ENCODE measurements at regions not wholly inside any gene's neighbourhood (a gene's known extent, or its start where the extent isn't known, plus 50 kb on each side); places are given as distances from the start of the nearest gene placed in this dataset.

GRCh38 chr16:82567175-82567574, 59.6 kb upstream of the CDH13 start:
- no peak for DNase-seq (ENCODE audit: low read depth in 1 of 2, low spot score in 1 of 2)

GRCh38 chr16:82563401-82563800, 63.4 kb upstream of the CDH13 start:
- DNase-seq (ENCODE audit: low read depth in 1 of 2, low spot score in 1 of 2) = no peak

- no peak for DNase-seq (ENCODE audit: low read depth in 1 of 2, low spot score in 1 of 2)
These were observed 64.5 kb upstream of the CDH13 start for GRCh38 chr16:82562183-82562683.

GRCh38 chr16:82560805-82561325, 65.9 kb upstream of the CDH13 start:
- no peak for DNase-seq (ENCODE audit: low read depth in 1 of 2, low spot score in 1 of 2)

- DNase-seq (ENCODE audit: low read depth in 1 of 2, low spot score in 1 of 2) = no peak
These were observed 82.2 kb upstream of the CDH13 start for GRCh38 chr16:82544378-82545160.

- DNase-seq (ENCODE audit: low read depth in 1 of 2, low spot score in 1 of 2) = no peak
These were observed 84.1 kb upstream of the CDH13 start for GRCh38 chr16:82542714-82543113.

- no peak for DNase-seq (ENCODE audit: low read depth in 1 of 2, low spot score in 1 of 2)
These were observed 85.7 kb upstream of the CDH13 start for GRCh38 chr16:82541103-82541502.

GRCh38 chr16:82535764-82536163, 91.0 kb upstream of the CDH13 start:
- DNase-seq (ENCODE audit: low read depth in 1 of 2, low spot score in 1 of 2) = no peak

GRCh38 chr16:82535262-82535661, 91.5 kb upstream of the CDH13 start:
- DNase-seq (ENCODE audit: low read depth in 1 of 2, low spot score in 1 of 2) = no peak

GRCh38 chr16:82533189-82533588, 93.6 kb upstream of the CDH13 start:
- DNase-seq (ENCODE audit: low read depth in 1 of 2, low spot score in 1 of 2) = no peak

- DNase-seq (ENCODE audit: low read depth in 1 of 2, low spot score in 1 of 2) = no peak
These were observed 95.9 kb upstream of the CDH13 start for GRCh38 chr16:82530883-82531282.

- DNase-seq (ENCODE audit: low read depth in 1 of 2, low spot score in 1 of 2) = no peak
These were observed 99.7 kb upstream of the CDH13 start for GRCh38 chr16:82527101-82527500.

GRCh38 chr16:82524976-82525375, 101.8 kb upstream of the CDH13 start:
- DNase-seq (ENCODE audit: low read depth in 1 of 2, low spot score in 1 of 2) = no peak

GRCh38 chr16:82523815-82524214, 103.0 kb upstream of the CDH13 start:
- DNase-seq (ENCODE audit: low read depth in 1 of 2, low spot score in 1 of 2) = no peak

GRCh38 chr16:82522026-82522425, 104.7 kb upstream of the CDH13 start:
- no peak for DNase-seq (ENCODE audit: low read depth in 1 of 2, low spot score in 1 of 2)

GRCh38 chr16:82518811-82519210, 108.0 kb upstream of the CDH13 start:
- DNase-seq (ENCODE audit: low read depth in 1 of 2, low spot score in 1 of 2) = no peak

- DNase-seq (ENCODE audit: low read depth in 1 of 2, low spot score in 1 of 2) = no peak
These were observed 112.5 kb upstream of the CDH13 start for GRCh38 chr16:82514262-82514661.

GRCh38 chr16:82510789-82511305, 115.9 kb upstream of the CDH13 start:
- no peak for DNase-seq (ENCODE audit: low read depth in 1 of 2, low spot score in 1 of 2)

- DNase-seq (ENCODE audit: low read depth in 1 of 2, low spot score in 1 of 2) = no peak
These were observed 116.9 kb upstream of the CDH13 start for GRCh38 chr16:82509691-82510430.

- no peak for DNase-seq (ENCODE audit: low read depth in 1 of 2, low spot score in 1 of 2)
These were observed 119.8 kb upstream of the CDH13 start for GRCh38 chr16:82506692-82507670.

- no peak for DNase-seq (ENCODE audit: low read depth in 1 of 2, low spot score in 1 of 2)
These were observed 121.9 kb upstream of the CDH13 start for GRCh38 chr16:82504836-82505235.
